OCI-LY7 (cell line): ENCODE measurements at regions not wholly inside any gene's neighbourhood (a gene's known extent, or its start where the extent isn't known, plus 50 kb on each side); places are given as distances from the start of the nearest gene placed in this dataset.

ENCODE experiments used
- BruUV-seq: library from RNA; stranded (reverse); fragments of 400-500 nt; replicated peaks from 2 replicates; lab custom pipeline; 2021; lab: Mats Ljungman, UMichigan
- CTCF ChIA-PET: fragments of 300-600 bp; sonication (Branson Sonifier 250); formaldehyde crosslinking; loops from one replicate; lab custom pipeline; 2022; ENCODE audit warnings: antibody characterized with exemption; ENCODE audit not compliant: unreplicated experiment; lab: Charles Lee
- POLR2A ChIA-PET: fragments of 300-600 bp; sonication (Branson Sonifier 250); formaldehyde crosslinking; loops from one replicate; lab custom pipeline; 2022; ENCODE audit warnings: antibody characterized with exemption; lab: Charles Lee
- DNase-seq: peaks from one replicate; pipeline ENCODE4 v3.0.0-alpha.2; 2015; ENCODE audit warnings: low spot score
- H2AFZ ChIP-seq: fragments of 200-600 bp; sonication (generic), shearing (Covaris generic); 2 replicates; pipeline ENCODE4 v1.6.1; 2014; ENCODE audit warnings: mild to moderate bottlenecking, antibody characterized with exemption, low read length, moderate library complexity
- H3K27ac ChIP-seq: fragments of 200-600 bp; sonication (generic); 2 replicates; pipeline ENCODE4 v1.5.1; 2014; ENCODE audit warnings: mixed run types, low read depth, mild to moderate bottlenecking, moderate library complexity, low read length, inconsistent platforms; ENCODE audit not compliant: poor library complexity, severe bottlenecking
- H3K36me3 ChIP-seq: fragments of 200-600 bp; sonication (generic); 2 replicates; pipeline ENCODE4 v1.6.1; 2014; ENCODE audit warnings: mild to moderate bottlenecking, antibody characterized with exemption, low read length, moderate library complexity, mixed read lengths; ENCODE audit not compliant: insufficient read depth
- H3K4me1 ChIP-seq: fragments of 200-600 bp; sonication (generic); 2 replicates; pipeline ENCODE4 v1.5.1; 2014; ENCODE audit warnings: mild to moderate bottlenecking, low read length; ENCODE audit not compliant: insufficient read depth, poor library complexity, severe bottlenecking
- H3K4me2 ChIP-seq: fragments of 200-600 bp; sonication (generic); 2 replicates; pipeline ENCODE4 v1.6.1; 2014; ENCODE audit warnings: mild to moderate bottlenecking, low read length
- H3K4me3 ChIP-seq: fragments of 200-600 bp; sonication (generic); 2 replicates; pipeline ENCODE4 v1.5.1; 2014; ENCODE audit warnings: mild to moderate bottlenecking, low read depth, low read length; ENCODE audit not compliant: poor library complexity, severe bottlenecking
- H3K79me2 ChIP-seq: fragments of 200-600 bp; sonication (generic); 2 replicates; pipeline ENCODE4 v1.6.1; 2016; ENCODE audit warnings: low read depth, mild to moderate bottlenecking, low read length, moderate library complexity, mixed read lengths; ENCODE audit not compliant: insufficient read depth
- H3K9me2 ChIP-seq: fragments of 200-600 bp; sonication (generic); 2 replicates; pipeline ENCODE4 v1.6.1; 2016; ENCODE audit warnings: mild to moderate bottlenecking, low read length, mixed read lengths; ENCODE audit not compliant: insufficient read depth
- H3K9me3 ChIP-seq: fragments of 200-600 bp; sonication (generic); 2 replicates; pipeline ENCODE4 v1.6.1; 2014; ENCODE audit warnings: mild to moderate bottlenecking, mixed run types, low read length, mixed read lengths
- H4K20me1 ChIP-seq: fragments of 200-600 bp; sonication (generic); 2 replicates; pipeline ENCODE4 v1.6.1; 2014; ENCODE audit warnings: mild to moderate bottlenecking, antibody characterized with exemption, low read length, moderate library complexity, mixed read lengths; ENCODE audit not compliant: insufficient read depth
- CTCF ChIP-seq: fragments of 200-600 bp; sonication (generic); conservative IDR thresholded peaks from 2 replicates; pipeline ENCODE4 v1.5.1; 2014; ENCODE audit warnings: mild to moderate bottlenecking, antibody characterized with exemption, low read length, moderate library complexity, mixed read lengths
- EZH2phosphoT487 ChIP-seq: fragments of 200-600 bp; sonication (generic); IDR thresholded peaks from 2 replicates; pipeline ENCODE4 v1.6.1; 2018; ENCODE audit warnings: low read depth, borderline replicate concordance, mild to moderate bottlenecking, mixed run types, antibody characterized with exemption, low read length, moderate library complexity, mixed read lengths
- intact Hi-C: fragments of 100-400 bp; cut with micrococcal nuclease; formaldehyde crosslinking; loops from one replicate; pipeline ENCODE4 v1.10.0; 2022; ENCODE audit not compliant: unreplicated experiment

- Histone ChIP-seq H3K79me2 (no peaks in the 10 kb centered on the region), H3K27ac (no peak overlapping the region), H3K9me2 (no peaks in the 10 kb centered on the region), H3K36me3 (no peaks in the 10 kb centered on the region), H3K9me3 (no peaks in the 10 kb centered on the region), H3K4me3 (no peak overlapping the region), H2AFZ (no peak overlapping the region), H4K20me1 (no peaks in the 10 kb centered on the region), H3K4me2 (no peak overlapping the region), H3K4me1 (no peaks in the 10 kb centered on the region)
- ChIA-PET POLR2A (interaction anchor here (0.6 to 1.5 kb wide), 2 partner anchors 17 to 73 kb away, joined by 4 to 6 read pairs; no protein-coding TSS in a partner anchor), CTCF (no interaction called here)
- intact Hi-C loops = no loop called here
- DNase-seq = no peak
- no TSS peak for BruUV-seq
- TF ChIP-seq CTCF = no peak
- TF ChIP-seq EZH2phosphoT487 = no peak
Observed at GRCh38 chr7:97405835-97406234, 288.3 kb downstream of the SDHAF3 start.

- H3K36me3 ChIP-seq = no peaks in the 10 kb centered on the region
- no TSS peak for BruUV-seq
- H3K79me2 ChIP-seq = no peaks in the 10 kb centered on the region
- no peak overlapping the region for H3K27ac ChIP-seq
- no peak overlapping the region for H2AFZ ChIP-seq
- no peaks in the 10 kb centered on the region for H3K9me2 ChIP-seq
- H4K20me1 ChIP-seq = no peaks in the 10 kb centered on the region
- POLR2A ChIA-PET = interaction anchor here (0.6 kb wide), 2 partner anchors 932 to 1055 kb away, joined by 4 to 5 read pairs; no protein-coding TSS in a partner anchor
- no peaks in the 10 kb centered on the region for H3K4me1 ChIP-seq
- no peaks in the 10 kb centered on the region for H3K9me3 ChIP-seq
- intact Hi-C loops = no loop called here
- DNase-seq = no peak
- CTCF ChIA-PET = no interaction called here
- H3K4me2 ChIP-seq = no peak overlapping the region
- TF ChIP-seq EZH2phosphoT487 = no peak
- TF ChIP-seq CTCF = no peak
- H3K4me3 ChIP-seq = no peak overlapping the region
Observed at GRCh38 chr7:97407106-97407505, 289.6 kb downstream of the SDHAF3 start.

DNA sequence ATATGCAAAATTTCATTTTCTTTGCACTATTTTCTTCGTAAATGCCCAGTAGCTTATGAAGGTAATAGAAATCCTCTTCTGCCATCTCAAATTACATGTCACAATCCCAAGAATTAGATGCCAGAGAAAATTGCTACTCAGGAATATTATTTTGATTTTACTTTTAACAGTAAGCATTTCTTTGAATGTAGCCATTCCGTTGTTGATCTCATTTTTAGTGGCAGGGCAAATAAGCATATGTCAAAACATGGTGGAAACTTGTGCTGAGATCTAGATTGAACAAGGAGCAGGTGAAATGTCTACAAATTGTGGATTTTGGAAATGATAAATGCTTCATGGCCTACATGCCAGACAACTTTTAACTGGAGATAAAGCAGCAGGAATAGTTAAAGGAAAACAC is 291.8 kb downstream of the SDHAF3 start:
- Histone ChIP-seq H2AFZ (no peak overlapping the region), H3K9me3 (no peaks in the 10 kb centered on the region), H3K4me1 (no peaks in the 10 kb centered on the region), H4K20me1 (no peaks in the 10 kb centered on the region), H3K4me3 (no peak overlapping the region), H3K9me2 (no peaks in the 10 kb centered on the region), H3K4me2 (no peak overlapping the region), H3K36me3 (no peaks in the 10 kb centered on the region), H3K79me2 (no peaks in the 10 kb centered on the region), H3K27ac (no peak overlapping the region)
- CTCF ChIA-PET = no interaction called here
- no peak for DNase-seq
- POLR2A ChIA-PET = no interaction called here
- TF ChIP-seq EZH2phosphoT487 (no peak), CTCF (no peak)
- BruUV-seq = no TSS peak
- intact Hi-C loops = no loop called here
